Transverse colon (tissue), 4 donors: ENCODE measurements at regions not wholly inside any gene's neighbourhood (a gene's known extent, or its start where the extent isn't known, plus 50 kb on each side); places are given as distances from the start of the nearest gene placed in this dataset.

ENCODE experiments used
- EP300 ChIP-seq: sonication (generic); formaldehyde crosslinking; IDR thresholded peaks from one replicate; pipeline ENCODE4 v1.6.1; 2017; ENCODE audit warnings: antibody characterized with exemption, low read depth
- POLR2A ChIP-seq: fragments of 450-650 bp; IDR thresholded peaks from one replicate; pipeline ENCODE4 v1.6.1; 2016; ENCODE audit warnings: antibody characterized with exemption, mild to moderate bottlenecking, moderate library complexity
- POLR2AphosphoS5 ChIP-seq, 3 donors: sonication (generic); formaldehyde crosslinking; IDR thresholded peaks; one replicate each; pipeline ENCODE4 v1.6.1; 2016; ENCODE audit warnings: antibody characterized with exemption in 3 of 3
- TF ChIP-seq, protein P1 (sequence below), 5 experiments: fragments of 200-600 bp in 3 of 5; fragments of 450-650 bp in 2 of 5; sonication (generic) in 3 of 5; IDR thresholded peaks; 1 replicate in 2 of 5; 2 replicates in 3 of 5; pipeline ENCODE4 v1.5.1; 2016 to 2017; ENCODE audit warnings: antibody characterized with exemption in 5 of 5, inconsistent platforms in 3 of 5, mild to moderate bottlenecking in 2 of 5, moderate library complexity in 1 of 5

DNA sequence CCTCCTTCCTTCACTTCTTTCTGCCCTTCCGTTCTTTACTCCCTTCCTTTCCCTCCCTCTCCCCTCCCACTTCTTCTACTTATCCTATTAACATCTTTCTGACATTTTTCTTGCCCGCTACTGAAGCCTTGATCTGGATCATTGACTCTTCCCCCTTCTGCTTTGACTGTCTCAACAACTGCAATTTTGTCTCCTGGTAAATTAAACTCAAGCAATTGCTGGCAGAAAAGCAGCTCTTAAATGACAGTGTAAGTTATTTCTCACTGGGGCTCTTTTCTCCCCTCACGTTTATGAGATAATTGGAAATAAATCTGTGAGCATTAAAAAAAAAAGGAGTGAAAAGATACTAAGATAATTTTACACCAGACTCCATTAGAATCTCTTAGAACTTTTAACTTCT is 120.0 kb downstream of the SLC17A6 start:
- TF ChIP-seq, protein P1, sequence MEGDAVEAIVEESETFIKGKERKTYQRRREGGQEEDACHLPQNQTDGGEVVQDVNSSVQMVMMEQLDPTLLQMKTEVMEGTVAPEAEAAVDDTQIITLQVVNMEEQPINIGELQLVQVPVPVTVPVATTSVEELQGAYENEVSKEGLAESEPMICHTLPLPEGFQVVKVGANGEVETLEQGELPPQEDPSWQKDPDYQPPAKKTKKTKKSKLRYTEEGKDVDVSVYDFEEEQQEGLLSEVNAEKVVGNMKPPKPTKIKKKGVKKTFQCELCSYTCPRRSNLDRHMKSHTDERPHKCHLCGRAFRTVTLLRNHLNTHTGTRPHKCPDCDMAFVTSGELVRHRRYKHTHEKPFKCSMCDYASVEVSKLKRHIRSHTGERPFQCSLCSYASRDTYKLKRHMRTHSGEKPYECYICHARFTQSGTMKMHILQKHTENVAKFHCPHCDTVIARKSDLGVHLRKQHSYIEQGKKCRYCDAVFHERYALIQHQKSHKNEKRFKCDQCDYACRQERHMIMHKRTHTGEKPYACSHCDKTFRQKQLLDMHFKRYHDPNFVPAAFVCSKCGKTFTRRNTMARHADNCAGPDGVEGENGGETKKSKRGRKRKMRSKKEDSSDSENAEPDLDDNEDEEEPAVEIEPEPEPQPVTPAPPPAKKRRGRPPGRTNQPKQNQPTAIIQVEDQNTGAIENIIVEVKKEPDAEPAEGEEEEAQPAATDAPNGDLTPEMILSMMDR (IDR thresholded peaks at IDR 0.05), result no peak
- TF ChIP-seq POLR2AphosphoS5 (IDR thresholded peaks at IDR 0.05) (no peak), EP300 (no peak), POLR2A (no peak)
